Keratinocyte (primary cell): ENCODE measurements at regions not wholly inside any gene's neighbourhood (a gene's known extent, or its start where the extent isn't known, plus 50 kb on each side); places are given as distances from the start of the nearest gene placed in this dataset.

Source experiments
- DNase-seq: peaks from one replicate; pipeline ENCODE4 v3.0.0-alpha.2; 2011; ENCODE audit warnings: low read depth, missing footprints, low spot score
- FAIRE-seq: peaks from 2 replicates; lab custom pipeline; 2011; peaks lifted over from hg19 to GRCh38; lab: Jason Lieb, UNC
- H2AFZ ChIP-seq: 2 replicates; pipeline ENCODE4 v1.6.0; 2012; ENCODE audit warnings: low read length, control low read depth, inconsistent platforms; ENCODE audit not compliant: control insufficient read depth
- H3K27ac ChIP-seq: 2 replicates; pipeline ENCODE4 v1.5.1; 2011; ENCODE audit warnings: low read length; ENCODE audit not compliant: control insufficient read depth, insufficient read depth
- H3K27me3 ChIP-seq: 3 replicates; pipeline ENCODE4 v1.6.0; 2011; ENCODE audit warnings: low read length; ENCODE audit not compliant: control insufficient read depth, insufficient read depth; ENCODE audit errors: extremely low read depth
- H3K36me3 ChIP-seq, 2 experiments: 2 replicates in 1 of 2; 3 replicates in 1 of 2; pipeline ENCODE4 v1.5.1; 2011; ENCODE audit warnings: low read length in 2 of 2, mild to moderate bottlenecking in 1 of 2; ENCODE audit not compliant: control insufficient read depth in 2 of 2, insufficient read depth in 2 of 2; ENCODE audit errors: extremely low read depth in 1 of 2
- H3K4me1 ChIP-seq: 3 replicates; pipeline ENCODE4 v1.5.1; 2011; ENCODE audit warnings: low read length; ENCODE audit not compliant: control insufficient read depth, insufficient read depth; ENCODE audit errors: extremely low read depth
- H3K4me2 ChIP-seq: 3 replicates; pipeline ENCODE4 v1.6.0; 2011; ENCODE audit warnings: low read depth, low read length; ENCODE audit not compliant: control insufficient read depth, insufficient read depth; ENCODE audit errors: extremely low read depth
- H3K4me3 ChIP-seq, 3 experiments: fragments of 200-600 bp in 1 of 3; sonication (generic) in 1 of 3; 2 replicates in 2 of 3; 3 replicates in 1 of 3; pipeline ENCODE4 v1.5.1; 2011 to 2016; ENCODE audit warnings: low read length in 3 of 3, mild to moderate bottlenecking in 3 of 3, control low read depth in 2 of 3, inconsistent platforms in 1 of 3, low read depth in 1 of 3, mixed read lengths in 1 of 3, mixed run types in 1 of 3, moderate library complexity in 1 of 3; ENCODE audit not compliant: control insufficient read depth in 2 of 3, insufficient read depth in 2 of 3; ENCODE audit errors: extremely low read depth in 1 of 3
- H3K79me2 ChIP-seq: 2 replicates; pipeline ENCODE4 v1.6.0; 2012; ENCODE audit warnings: low read length; ENCODE audit not compliant: control insufficient read depth, insufficient read depth
- H3K9ac ChIP-seq: 3 replicates; pipeline ENCODE4 v1.6.0; 2011; ENCODE audit warnings: low read length; ENCODE audit not compliant: control insufficient read depth, insufficient read depth; ENCODE audit errors: extremely low read depth
- H3K9me1 ChIP-seq: 3 replicates; pipeline ENCODE4 v1.6.0; 2011; ENCODE audit warnings: low read length; ENCODE audit not compliant: control insufficient read depth, insufficient read depth; ENCODE audit errors: extremely low read depth
- H3K9me3 ChIP-seq: 2 replicates; pipeline ENCODE4 v1.5.1; 2012; ENCODE audit warnings: low read depth, low read length; ENCODE audit not compliant: control insufficient read depth
- H4K20me1 ChIP-seq: 3 replicates; pipeline ENCODE4 v1.6.0; 2011; ENCODE audit warnings: low read length; ENCODE audit not compliant: control insufficient read depth, insufficient read depth; ENCODE audit errors: extremely low read depth
- CTCF ChIP-seq, 3 experiments: IDR thresholded peaks in 1 of 3; conservative IDR thresholded peaks in 1 of 3; optimal IDR thresholded peaks in 1 of 3; 2 replicates in 2 of 3; 3 replicates in 1 of 3; pipeline versions ENCODE3 to v1.5.1; 2011; ENCODE audit warnings: low read length in 3 of 3, mild to moderate bottlenecking in 3 of 3, moderate library complexity in 2 of 3, control low read depth in 1 of 3, inconsistent platforms in 1 of 3; ENCODE audit not compliant: insufficient read depth in 2 of 3; ENCODE audit errors: extremely low read depth in 1 of 3
- EZH2 ChIP-seq: IDR thresholded peaks from one replicate; pipeline ENCODE4 v1.6.1; 2012; ENCODE audit warnings: inconsistent platforms, mild to moderate bottlenecking, low read length, moderate library complexity
- dilution Hi-C: fragments of 300-500 bp; cut with MboI; formaldehyde crosslinking; loops from one replicate; pipeline ENCODE4 v1.7.0; 2020; ENCODE audit warnings: low sequenced_read_pairs; ENCODE audit not compliant: extremely low pct_ligation_motif_present

- H3K9ac ChIP-seq: no peak overlapping the region
- H3K27me3 ChIP-seq: no peaks in the 10 kb centered on the region
- no peak for FAIRE-seq
- no peaks in the 10 kb centered on the region for H3K9me3 ChIP-seq
- dilution Hi-C loops: no loop called here
- H3K27ac ChIP-seq: no peak overlapping the region
- TF ChIP-seq EZH2 (no peak), CTCF (optimal IDR thresholded peaks at IDR 0.05 in 1 of 3, IDR thresholded peaks at IDR 0.05 in 1 of 3, conservative IDR thresholded peaks at IDR 0.05 in 1 of 3; ENCODE audit: extremely low read depth in 1 of 3, insufficient read depth in 2 of 3, low read length in 3 of 3) (no peak)
- no peaks in the 10 kb centered on the region for H3K9me1 ChIP-seq
- no peaks in the 10 kb centered on the region for H3K36me3 ChIP-seq
- H4K20me1 ChIP-seq: no peaks in the 10 kb centered on the region
- no peaks in the 10 kb centered on the region for H3K4me1 ChIP-seq
- no peak overlapping the region for H2AFZ ChIP-seq
- no peak overlapping the region for H3K4me2 ChIP-seq
- no peaks in the 10 kb centered on the region for H3K79me2 ChIP-seq
- H3K4me3 ChIP-seq: no peak overlapping the region
- DNase-seq: no peak
These were observed 137.7 kb upstream of the ADGRL2 start for GRCh38 chr1:81662913-81663526.

DNA sequence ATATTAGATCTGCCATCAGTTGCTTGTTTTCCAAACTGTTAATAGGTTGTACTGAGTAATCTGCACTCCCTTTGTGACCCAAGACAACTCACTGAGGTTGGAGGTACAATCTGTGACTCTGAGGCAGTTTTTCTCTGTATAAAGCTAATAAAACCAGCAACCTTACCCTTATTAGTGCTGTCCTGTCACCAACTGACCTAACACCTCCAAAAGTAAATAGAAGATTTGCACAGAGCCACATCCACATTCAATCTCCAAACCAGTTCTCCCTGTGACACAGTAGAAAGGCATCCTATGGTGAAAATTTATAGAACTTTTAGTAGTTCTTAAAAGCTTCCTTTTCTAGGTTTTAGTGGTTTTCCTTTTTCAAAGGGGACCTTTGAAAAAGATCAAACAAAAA lies 140.4 kb upstream of the ADGRL2 start:
- FAIRE-seq: no peak
- no peak overlapping the region for H3K4me2 ChIP-seq
- no peak overlapping the region for H2AFZ ChIP-seq
- H3K27me3 ChIP-seq: no peaks in the 10 kb centered on the region
- no peaks in the 10 kb centered on the region for H3K79me2 ChIP-seq
- no peaks in the 10 kb centered on the region for H3K9me1 ChIP-seq
- no peak overlapping the region for H3K27ac ChIP-seq
- dilution Hi-C loops: no loop called here
- H4K20me1 ChIP-seq: no peaks in the 10 kb centered on the region
- H3K4me3 ChIP-seq: no peak overlapping the region
- H3K36me3 ChIP-seq: no peaks in the 10 kb centered on the region
- no peak for TF ChIP-seq CTCF (optimal IDR thresholded peaks at IDR 0.05 in 1 of 3, IDR thresholded peaks at IDR 0.05 in 1 of 3, conservative IDR thresholded peaks at IDR 0.05 in 1 of 3; ENCODE audit: extremely low read depth in 1 of 3, insufficient read depth in 2 of 3, low read length in 3 of 3)
- TF ChIP-seq EZH2: no peak
- H3K4me1 ChIP-seq: no peaks in the 10 kb centered on the region
- H3K9ac ChIP-seq: no peak overlapping the region
- no peak for DNase-seq
- no peaks in the 10 kb centered on the region for H3K9me3 ChIP-seq
